ENCODE measurements at regions not wholly inside any gene's neighbourhood (a gene's known extent, or its start where the extent isn't known, plus 50 kb on each side); places are given as distances from the start of the nearest gene placed in this dataset.
A peak's percentile ranks its signal among the peaks of the same experiment; 100 is the strongest.

DNA sequence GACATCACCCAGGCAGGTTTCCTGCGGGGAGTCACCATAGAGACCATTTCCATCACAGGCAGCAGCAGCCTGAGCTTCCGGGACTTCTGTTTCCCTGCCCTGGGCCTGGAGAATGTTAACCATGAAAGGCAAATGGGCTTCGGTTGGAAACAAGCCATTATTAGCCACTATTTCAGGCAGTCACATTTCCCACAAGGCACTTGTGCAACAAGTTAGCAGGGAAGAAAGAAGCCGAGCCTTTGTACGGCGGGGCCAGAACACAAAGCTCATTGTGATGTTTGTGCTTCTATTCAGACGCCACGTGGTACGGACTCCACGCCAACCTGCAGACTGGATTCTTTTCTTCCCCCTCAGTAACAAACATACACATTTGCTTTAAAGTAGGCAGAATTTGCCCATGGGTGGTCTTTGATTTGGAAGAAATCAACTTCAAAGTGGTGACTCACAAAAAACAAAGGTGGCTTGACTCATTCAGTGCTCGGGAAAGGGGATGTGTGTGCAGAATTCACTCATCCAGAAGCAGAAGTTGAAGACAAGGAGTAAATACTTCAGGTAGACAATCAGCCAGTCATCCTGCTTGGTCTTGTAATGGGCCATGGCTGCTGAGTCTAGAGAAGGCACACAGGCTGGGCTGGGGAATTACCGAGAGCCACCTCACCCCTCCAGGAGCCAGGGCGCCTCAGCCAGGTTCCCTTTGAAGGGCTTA, 154.2 kb upstream of the PRMT8 start:
- no peak overlapping the region for H3K27ac Mint-ChIP-seq
- no peak overlapping the region for H3K4me3 Mint-ChIP-seq
- H3K27me3 Mint-ChIP-seq (ENCODE audit: insufficient read depth), result peaks cover 41% of the 10 kb centered on the region
- TF ChIP-seq, protein P1, sequence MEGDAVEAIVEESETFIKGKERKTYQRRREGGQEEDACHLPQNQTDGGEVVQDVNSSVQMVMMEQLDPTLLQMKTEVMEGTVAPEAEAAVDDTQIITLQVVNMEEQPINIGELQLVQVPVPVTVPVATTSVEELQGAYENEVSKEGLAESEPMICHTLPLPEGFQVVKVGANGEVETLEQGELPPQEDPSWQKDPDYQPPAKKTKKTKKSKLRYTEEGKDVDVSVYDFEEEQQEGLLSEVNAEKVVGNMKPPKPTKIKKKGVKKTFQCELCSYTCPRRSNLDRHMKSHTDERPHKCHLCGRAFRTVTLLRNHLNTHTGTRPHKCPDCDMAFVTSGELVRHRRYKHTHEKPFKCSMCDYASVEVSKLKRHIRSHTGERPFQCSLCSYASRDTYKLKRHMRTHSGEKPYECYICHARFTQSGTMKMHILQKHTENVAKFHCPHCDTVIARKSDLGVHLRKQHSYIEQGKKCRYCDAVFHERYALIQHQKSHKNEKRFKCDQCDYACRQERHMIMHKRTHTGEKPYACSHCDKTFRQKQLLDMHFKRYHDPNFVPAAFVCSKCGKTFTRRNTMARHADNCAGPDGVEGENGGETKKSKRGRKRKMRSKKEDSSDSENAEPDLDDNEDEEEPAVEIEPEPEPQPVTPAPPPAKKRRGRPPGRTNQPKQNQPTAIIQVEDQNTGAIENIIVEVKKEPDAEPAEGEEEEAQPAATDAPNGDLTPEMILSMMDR (IDR thresholded peaks at IDR 0.05), result no peak
- no peaks in the 10 kb centered on the region for H3K36me3 Mint-ChIP-seq (ENCODE audit: low read depth)
- H3K4me1 Mint-ChIP-seq (ENCODE audit: low read depth), result no peaks in the 10 kb centered on the region
- H3K9me3 Mint-ChIP-seq, result no peaks in the 10 kb centered on the region
- no peak for DNase-seq

DNA sequence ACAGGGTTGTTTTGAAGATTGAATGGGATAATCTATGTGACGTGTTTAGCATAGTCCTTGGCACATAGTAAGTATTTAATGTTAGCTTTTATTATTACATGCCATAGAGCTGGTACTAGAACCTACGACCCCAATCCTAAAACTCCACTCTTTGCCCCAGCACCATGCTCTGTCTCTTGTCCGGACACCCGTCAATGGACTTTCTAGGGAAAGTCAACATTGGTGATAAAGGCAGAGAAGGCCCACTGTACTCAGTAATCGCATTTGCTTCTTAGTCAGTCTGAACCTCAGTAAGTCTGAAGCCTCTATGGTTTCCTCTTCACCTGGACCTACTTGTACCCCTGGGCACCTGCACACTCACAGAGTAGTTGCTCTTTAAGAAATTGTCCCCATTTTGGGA, 153.1 kb upstream of the PRMT8 start:
- H3K27ac Mint-ChIP-seq, result no peak overlapping the region
- H3K36me3 Mint-ChIP-seq (ENCODE audit: low read depth), result no peaks in the 10 kb centered on the region
- TF ChIP-seq, protein P1 (IDR thresholded peaks at IDR 0.05), result no peak
- no peaks in the 10 kb centered on the region for H3K4me1 Mint-ChIP-seq (ENCODE audit: low read depth)
- DNase-seq, result no peak
- no peak overlapping the region for H3K4me3 Mint-ChIP-seq
- H3K27me3 Mint-ChIP-seq (ENCODE audit: insufficient read depth), result peaks cover 52% of the 10 kb centered on the region
- no peaks in the 10 kb centered on the region for H3K9me3 Mint-ChIP-seq

DNA sequence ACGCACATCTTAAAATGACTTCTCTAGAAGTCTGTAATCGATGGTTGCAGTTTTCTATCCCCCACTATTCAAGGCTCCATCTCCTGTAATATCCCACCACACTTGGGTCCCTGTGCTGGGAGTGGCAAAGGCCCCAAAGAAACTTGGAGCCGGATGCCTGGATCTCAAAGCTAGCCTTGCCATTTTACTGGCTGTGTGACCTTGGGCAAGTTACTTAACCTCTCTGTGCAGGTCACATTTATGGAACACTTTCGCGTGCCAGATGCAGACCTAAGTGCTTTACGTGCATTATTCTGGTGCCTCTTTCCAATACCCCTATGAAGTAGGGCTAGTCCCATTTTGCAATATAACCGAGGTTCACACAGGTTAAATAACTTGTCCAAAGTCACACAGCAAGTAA, 151.8 kb upstream of the PRMT8 start:
- H3K4me1 Mint-ChIP-seq (ENCODE audit: low read depth), result no peaks in the 10 kb centered on the region
- no peak for DNase-seq
- TF ChIP-seq, protein P1 (IDR thresholded peaks at IDR 0.05), result no peak
- no peaks in the 10 kb centered on the region for H3K9me3 Mint-ChIP-seq
- H3K36me3 Mint-ChIP-seq (ENCODE audit: low read depth), result no peaks in the 10 kb centered on the region
- no peak overlapping the region for H3K4me3 Mint-ChIP-seq
- no peak overlapping the region for H3K27ac Mint-ChIP-seq
- peaks cover 61% of the 10 kb centered on the region for H3K27me3 Mint-ChIP-seq (ENCODE audit: insufficient read depth)

DNA sequence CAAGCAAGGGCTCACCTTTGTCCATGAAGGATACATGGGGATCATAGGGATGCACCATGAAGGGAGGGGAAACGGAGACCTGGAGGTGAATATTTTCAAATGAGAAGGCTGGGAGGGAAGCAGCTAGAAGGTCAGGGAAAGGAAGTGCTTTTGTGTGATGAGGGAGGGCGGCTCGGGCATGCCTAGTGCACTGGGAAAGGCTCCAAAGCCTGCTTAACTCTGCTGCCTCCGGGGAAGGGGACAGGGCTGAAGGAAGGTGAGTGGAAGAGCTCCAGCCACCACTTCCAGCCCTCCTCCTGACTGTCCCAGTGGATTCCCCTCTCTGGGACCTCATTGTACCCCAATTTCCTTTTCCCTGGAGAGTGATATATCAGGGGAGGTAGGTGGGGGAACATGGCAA, 149.4 kb upstream of the PRMT8 start:
- H3K4me3 Mint-ChIP-seq, result no peak overlapping the region
- no peaks in the 10 kb centered on the region for H3K36me3 Mint-ChIP-seq (ENCODE audit: low read depth)
- H3K9me3 Mint-ChIP-seq, result no peaks in the 10 kb centered on the region
- no peaks in the 10 kb centered on the region for H3K4me1 Mint-ChIP-seq (ENCODE audit: low read depth)
- H3K27ac Mint-ChIP-seq, result no peak overlapping the region
- H3K27me3 Mint-ChIP-seq (ENCODE audit: insufficient read depth), result peaks cover 49% of the 10 kb centered on the region
- DNase-seq, result no peak
- TF ChIP-seq, protein P1 (IDR thresholded peaks at IDR 0.05), result no peak

DNA sequence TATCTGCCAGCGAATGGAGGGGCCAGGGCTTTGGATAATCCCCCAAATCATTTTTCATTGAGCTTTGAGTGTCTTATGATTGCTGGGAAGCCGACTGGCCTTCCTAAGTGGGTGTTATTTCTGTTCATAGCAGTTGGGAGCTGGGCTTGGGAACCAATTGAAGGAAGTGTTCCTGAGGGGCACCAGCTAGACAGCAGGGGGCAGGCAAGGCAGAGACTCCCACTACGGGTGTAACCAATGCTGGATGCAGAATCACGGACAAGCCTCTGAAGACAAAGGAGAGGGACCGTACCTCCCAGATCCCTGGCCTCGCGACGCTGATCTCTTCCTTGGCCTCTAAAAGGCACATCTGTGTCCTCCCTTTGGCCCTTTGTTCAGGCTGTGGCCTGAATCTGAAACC, 149.0 kb upstream of the PRMT8 start:
- H3K4me1 Mint-ChIP-seq (ENCODE audit: low read depth), result no peaks in the 10 kb centered on the region
- no peak overlapping the region for H3K27ac Mint-ChIP-seq
- TF ChIP-seq, protein P1 (IDR thresholded peaks at IDR 0.05), result peak; percentile 53
- no peaks in the 10 kb centered on the region for H3K9me3 Mint-ChIP-seq
- H3K27me3 Mint-ChIP-seq (ENCODE audit: insufficient read depth), result peaks cover 49% of the 10 kb centered on the region
- peak; percentile 20 for DNase-seq
- no peak overlapping the region for H3K4me3 Mint-ChIP-seq
- no peaks in the 10 kb centered on the region for H3K36me3 Mint-ChIP-seq (ENCODE audit: low read depth)

Data from HFFc6 (cell line).